HG03175 (cell line): ENCODE measurements at regions not wholly inside any gene's neighbourhood (a gene's known extent, or its start where the extent isn't known, plus 50 kb on each side); places are given as distances from the start of the nearest gene placed in this dataset.

Experiments
- ATAC-seq: cut with Tn5 transposase; IDR thresholded peaks from one replicate; pipeline ENCODE4 v1.9.1; 2021; ENCODE audit warnings: mild to moderate bottlenecking, moderate library complexity; ENCODE audit not compliant: unreplicated experiment

- ATAC-seq: no peak
Observed at GRCh38 chr4:11194431-11194830, 234.3 kb downstream of the HS3ST1 start.

GRCh38 chr4:11189756-11190155 is 238.9 kb downstream of the HS3ST1 start:
- no peak for ATAC-seq

GRCh38 chr4:11183356-11183740 is 245.3 kb downstream of the HS3ST1 start:
- no peak for ATAC-seq

GRCh38 chr4:11182586-11183355 is 245.9 kb downstream of the HS3ST1 start:
- no peak for ATAC-seq

- no peak for ATAC-seq
Observed at GRCh38 chr4:11182031-11182430, 246.7 kb downstream of the HS3ST1 start.

- ATAC-seq: no peak
Observed at GRCh38 chr4:11179796-11180195, 248.9 kb downstream of the HS3ST1 start.

GRCh38 chr4:11178433-11178832 is 250.3 kb downstream of the HS3ST1 start:
- ATAC-seq: no peak

GRCh38 chr4:11175374-11175773 is 253.3 kb downstream of the HS3ST1 start:
- no peak for ATAC-seq

- ATAC-seq: no peak
Observed at GRCh38 chr4:11166606-11167005, 262.1 kb downstream of the HS3ST1 start.

- no peak for ATAC-seq
Observed at GRCh38 chr4:11166034-11166433, 262.7 kb downstream of the HS3ST1 start.

- no peak for ATAC-seq
Observed at GRCh38 chr4:11165052-11165451, 263.6 kb downstream of the HS3ST1 start.

GRCh38 chr4:11160288-11160687 is 268.4 kb downstream of the HS3ST1 start:
- ATAC-seq: no peak

GRCh38 chr4:11158971-11159370 is 269.7 kb downstream of the HS3ST1 start:
- no peak for ATAC-seq

GRCh38 chr4:11155208-11155867 is 273.4 kb downstream of the HS3ST1 start:
- ATAC-seq: no peak

- no peak for ATAC-seq
Observed at GRCh38 chr4:11153171-11153750, 275.4 kb downstream of the HS3ST1 start.

GRCh38 chr4:11152684-11153083 is 276.0 kb downstream of the HS3ST1 start:
- no peak for ATAC-seq

GRCh38 chr4:11151500-11151899 is 277.2 kb downstream of the HS3ST1 start:
- ATAC-seq: no peak

GRCh38 chr4:11149612-11150259 is 279.0 kb downstream of the HS3ST1 start:
- no peak for ATAC-seq

GRCh38 chr4:11139871-11140270 is 288.8 kb downstream of the HS3ST1 start:
- ATAC-seq: no peak

- ATAC-seq: no peak
Observed at GRCh38 chr4:11138964-11139363, 289.7 kb downstream of the HS3ST1 start.

- no peak for ATAC-seq
Observed at GRCh38 chr4:11134705-11135104, 294.0 kb downstream of the HS3ST1 start.

- ATAC-seq: no peak
Observed at GRCh38 chr4:11133868-11134267, 294.8 kb downstream of the HS3ST1 start.
